Heart left ventricle (tissue), 13 donors: ENCODE measurements at regions not wholly inside any gene's neighbourhood (a gene's known extent, or its start where the extent isn't known, plus 50 kb on each side); places are given as distances from the start of the nearest gene placed in this dataset.

Source experiments
- POLR2A ChIP-seq, 2 donors: fragments of 450-650 bp; IDR thresholded peaks; one replicate each; pipeline ENCODE4 v1.6.1; 2017; ENCODE audit warnings: antibody characterized with exemption in 2 of 2, mild to moderate bottlenecking in 2 of 2, moderate library complexity in 2 of 2
- TF ChIP-seq, protein P1 (sequence below), 12 donors: fragments of 200-600 bp; sonication (generic) in 4 of 12; IDR thresholded peaks; one replicate each; pipeline versions ENCODE4 v1.5.0 to v1.8.0; 2018 to 2022; ENCODE audit warnings: antibody characterized with exemption in 12 of 12, mild to moderate bottlenecking in 5 of 12
- donor health status: ischemic (EF 13 %, LVEDD 7.1; RV severe dilation, severe dysfunction).
- donor health status: DM: no; HTN: yes; CAD: no.
- donor health status: DM: no; HTN: no; CAD: no.
- donor health status: ischemic (EF 25% LVEDD 6.9; RV normal size, moderate dysfunction).
- donor health status: ischemic (EF 25% LVEDD 5.7; RV mildly dilated, moderate dysfunction).
- donor health status: ischemic (EF 35%, LVEDD 5.7; RV mildly dilated, moderate dysfunction).
- donor health status: nonischemic (EF 11% LVEDD 7.7; RV severe dilation, severe dysfunction).
- donor health status: DM: yes; HTN: yes; CAD: no.
- donor health status: PGD.
- donor health status: ischemic (EF 29% LVEDD 5.4; RV normal size, mild dysfunction).
- donor health status: nonischemic (EF 23%, LVEDD 6.1; RV moderate dilation, normal function).

DNA sequence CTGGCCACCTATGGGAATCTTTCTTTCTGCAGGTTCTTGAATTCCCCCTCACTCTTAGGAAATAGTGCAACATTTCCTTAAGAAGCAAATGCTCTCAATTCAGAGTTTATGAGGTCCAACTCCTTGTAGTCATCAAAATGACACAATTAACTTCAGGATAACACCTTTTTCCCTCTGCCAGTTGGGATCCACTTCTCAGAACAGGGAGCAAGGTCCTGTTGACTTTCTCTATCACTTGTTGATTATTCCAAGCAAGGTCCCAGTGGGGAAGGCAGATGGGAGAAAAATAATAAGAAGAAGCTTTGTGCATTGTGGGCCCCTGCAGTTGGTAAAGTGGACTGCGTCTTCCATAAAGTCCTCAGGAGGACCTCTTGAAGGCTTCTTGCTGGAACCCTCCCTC, 315.6 kb upstream of the NPSR1 start:
- TF ChIP-seq, protein P1, sequence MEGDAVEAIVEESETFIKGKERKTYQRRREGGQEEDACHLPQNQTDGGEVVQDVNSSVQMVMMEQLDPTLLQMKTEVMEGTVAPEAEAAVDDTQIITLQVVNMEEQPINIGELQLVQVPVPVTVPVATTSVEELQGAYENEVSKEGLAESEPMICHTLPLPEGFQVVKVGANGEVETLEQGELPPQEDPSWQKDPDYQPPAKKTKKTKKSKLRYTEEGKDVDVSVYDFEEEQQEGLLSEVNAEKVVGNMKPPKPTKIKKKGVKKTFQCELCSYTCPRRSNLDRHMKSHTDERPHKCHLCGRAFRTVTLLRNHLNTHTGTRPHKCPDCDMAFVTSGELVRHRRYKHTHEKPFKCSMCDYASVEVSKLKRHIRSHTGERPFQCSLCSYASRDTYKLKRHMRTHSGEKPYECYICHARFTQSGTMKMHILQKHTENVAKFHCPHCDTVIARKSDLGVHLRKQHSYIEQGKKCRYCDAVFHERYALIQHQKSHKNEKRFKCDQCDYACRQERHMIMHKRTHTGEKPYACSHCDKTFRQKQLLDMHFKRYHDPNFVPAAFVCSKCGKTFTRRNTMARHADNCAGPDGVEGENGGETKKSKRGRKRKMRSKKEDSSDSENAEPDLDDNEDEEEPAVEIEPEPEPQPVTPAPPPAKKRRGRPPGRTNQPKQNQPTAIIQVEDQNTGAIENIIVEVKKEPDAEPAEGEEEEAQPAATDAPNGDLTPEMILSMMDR (IDR thresholded peaks at IDR 0.05): no peak
- no peak for TF ChIP-seq POLR2A (IDR thresholded peaks at IDR 0.05)
